Tibial nerve (tissue), 4 donors: ENCODE measurements at regions not wholly inside any gene's neighbourhood (a gene's known extent, or its start where the extent isn't known, plus 50 kb on each side); places are given as distances from the start of the nearest gene placed in this dataset.

Source experiments
- DNase-seq, 2 donors: peaks; one replicate each; pipeline ENCODE4 v3.0.0-alpha.2; 2019; ENCODE audit warnings: low spot score in 2 of 2
- H3K27ac ChIP-seq, 4 donors: fragments of 200-600 bp; sonication (generic) in 3 of 4; one replicate each; pipeline ENCODE4 v1.5.1; 2017 to 2019; ENCODE audit warnings: mild to moderate bottlenecking in 1 of 4
- H3K27me3 ChIP-seq, 2 donors: fragments of 200-600 bp; sonication (generic) in 1 of 2; one replicate each; pipeline versions ENCODE4 v1.5.1 to v1.6.0; 2017 to 2019
- H3K36me3 ChIP-seq, 3 donors: fragments of 200-600 bp; sonication (generic); one replicate each; pipeline ENCODE4 v1.5.1; 2018 to 2019
- H3K4me1 ChIP-seq, 4 donors: fragments of 200-600 bp; sonication (generic) in 3 of 4; one replicate each; pipeline ENCODE4 v1.5.1; 2017 to 2019
- H3K4me3 ChIP-seq, 4 donors: fragments of 200-600 bp; sonication (generic) in 3 of 4; one replicate each; pipeline ENCODE4 v1.5.1; 2017 to 2019; ENCODE audit warnings: mild to moderate bottlenecking in 1 of 4, moderate library complexity in 1 of 4
- H3K9me3 ChIP-seq, 4 donors: fragments of 200-600 bp; sonication (generic) in 3 of 4; one replicate each; pipeline ENCODE4 v1.5.1; 2017 to 2019
- EP300 ChIP-seq, 2 donors: sonication (generic); formaldehyde crosslinking; IDR thresholded peaks; one replicate each; pipeline ENCODE4 v1.6.1; 2017; ENCODE audit warnings: antibody characterized with exemption in 2 of 2, mild to moderate bottlenecking in 1 of 2
- POLR2A ChIP-seq, 2 donors: fragments of 450-650 bp; IDR thresholded peaks; one replicate each; pipeline ENCODE4 v1.6.1; 2017; ENCODE audit warnings: antibody characterized with exemption in 2 of 2, mild to moderate bottlenecking in 2 of 2, moderate library complexity in 2 of 2
- WGBS, 2 donors: methylation state at CpG; one replicate each; pipeline ENCODE4 v1.1.5; 2018; 5-methylcytosine and 5-hydroxymethylcytosine counted together
- TF ChIP-seq, protein P1 (sequence below), 5 experiments: fragments of 200-600 bp in 3 of 5; fragments of 450-650 bp in 2 of 5; sonication (generic) in 3 of 5; IDR thresholded peaks; one replicate each; pipeline ENCODE4 v1.5.1; 2016 to 2019; ENCODE audit warnings: antibody characterized with exemption in 5 of 5, mild to moderate bottlenecking in 3 of 5, moderate library complexity in 2 of 5

DNA sequence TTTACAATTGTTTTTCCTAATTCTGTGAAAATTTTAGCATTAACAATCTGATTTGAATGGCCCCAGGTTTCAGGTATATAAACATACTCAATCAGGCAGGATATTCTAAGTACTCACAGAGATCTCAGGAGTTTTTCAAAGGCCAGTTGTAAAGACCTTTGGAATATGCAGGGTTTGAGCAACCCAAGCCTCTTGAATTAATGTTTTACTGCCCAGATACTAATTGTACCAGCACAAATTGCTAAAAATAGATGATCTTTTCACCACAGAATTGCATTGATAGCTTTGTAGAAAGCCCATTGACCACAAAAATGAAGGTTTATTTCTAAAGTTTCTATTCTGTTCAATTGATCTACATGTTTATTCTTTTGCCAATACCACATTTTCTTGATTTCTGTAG lies 186.5 kb downstream of the OSTF1 start:
- Histone ChIP-seq H3K27ac (no peak overlapping the region), H3K4me3 (no peak overlapping the region), H3K9me3 (peaks cover 0 to 9% (median 2%) of the 10 kb centered on the region in 4 donors), H3K27me3 (no peaks in the 10 kb centered on the region), H3K36me3 (no peaks in the 10 kb centered on the region), H3K4me1 (no peaks in the 10 kb centered on the region)
- TF ChIP-seq, protein P1, sequence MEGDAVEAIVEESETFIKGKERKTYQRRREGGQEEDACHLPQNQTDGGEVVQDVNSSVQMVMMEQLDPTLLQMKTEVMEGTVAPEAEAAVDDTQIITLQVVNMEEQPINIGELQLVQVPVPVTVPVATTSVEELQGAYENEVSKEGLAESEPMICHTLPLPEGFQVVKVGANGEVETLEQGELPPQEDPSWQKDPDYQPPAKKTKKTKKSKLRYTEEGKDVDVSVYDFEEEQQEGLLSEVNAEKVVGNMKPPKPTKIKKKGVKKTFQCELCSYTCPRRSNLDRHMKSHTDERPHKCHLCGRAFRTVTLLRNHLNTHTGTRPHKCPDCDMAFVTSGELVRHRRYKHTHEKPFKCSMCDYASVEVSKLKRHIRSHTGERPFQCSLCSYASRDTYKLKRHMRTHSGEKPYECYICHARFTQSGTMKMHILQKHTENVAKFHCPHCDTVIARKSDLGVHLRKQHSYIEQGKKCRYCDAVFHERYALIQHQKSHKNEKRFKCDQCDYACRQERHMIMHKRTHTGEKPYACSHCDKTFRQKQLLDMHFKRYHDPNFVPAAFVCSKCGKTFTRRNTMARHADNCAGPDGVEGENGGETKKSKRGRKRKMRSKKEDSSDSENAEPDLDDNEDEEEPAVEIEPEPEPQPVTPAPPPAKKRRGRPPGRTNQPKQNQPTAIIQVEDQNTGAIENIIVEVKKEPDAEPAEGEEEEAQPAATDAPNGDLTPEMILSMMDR (IDR thresholded peaks at IDR 0.05): no peak
- TF ChIP-seq POLR2A (IDR thresholded peaks at IDR 0.05): no peak
- TF ChIP-seq EP300 (IDR thresholded peaks at IDR 0.05): no peak
- DNase-seq: no peak

GRCh38 chr9:75282047-75282446 lies 193.7 kb downstream of the OSTF1 start:
- no peaks in the 10 kb centered on the region for H3K36me3 ChIP-seq
- H3K4me3 ChIP-seq: no peak overlapping the region
- no peak for TF ChIP-seq POLR2A (IDR thresholded peaks at IDR 0.05)
- H3K27ac ChIP-seq: no peak overlapping the region
- no peaks in the 10 kb centered on the region for H3K27me3 ChIP-seq
- H3K4me1 ChIP-seq: no peaks in the 10 kb centered on the region
- H3K9me3 ChIP-seq: peaks cover 0 to 17% (median 0%) of the 10 kb centered on the region in 4 donors
- 96 to 100% methylated on average over 1 of the region's 1 CpG for WGBS, 2 donors
- DNase-seq: no peak

- Histone ChIP-seq H3K27me3 (no peaks in the 10 kb centered on the region), H3K36me3 (no peaks in the 10 kb centered on the region), H3K9me3 (peaks cover 0 to 12% (median 0%) of the 10 kb centered on the region in 4 donors), H3K4me1 (no peaks in the 10 kb centered on the region), H3K27ac (no peak overlapping the region), H3K4me3 (no peak overlapping the region)
- no peak for DNase-seq
- TF ChIP-seq EP300 (IDR thresholded peaks at IDR 0.05) (no peak), POLR2A (IDR thresholded peaks at IDR 0.05) (no peak)
- TF ChIP-seq, protein P1 (IDR thresholded peaks at IDR 0.05): no peak
Observed at GRCh38 chr9:75289332-75289731, 201.0 kb downstream of the OSTF1 start.

GRCh38 chr9:75299324-75299723 lies 211.0 kb downstream of the OSTF1 start:
- TF ChIP-seq POLR2A (IDR thresholded peaks at IDR 0.05) (no peak), EP300 (IDR thresholded peaks at IDR 0.05) (no peak)
- TF ChIP-seq, protein P1 (IDR thresholded peaks at IDR 0.05): no peak
- 90 to 91% methylated on average over 2 of the region's 2 CpGs for WGBS, 2 donors

GRCh38 chr9:75333624-75334023 lies 245.3 kb downstream of the OSTF1 start:
- Histone ChIP-seq H3K27me3 (no peaks in the 10 kb centered on the region), H3K9me3 (peaks cover 0 to 5% (median 0%) of the 10 kb centered on the region in 4 donors), H3K4me3 (no peak overlapping the region), H3K4me1 (no peaks in the 10 kb centered on the region), H3K36me3 (no peaks in the 10 kb centered on the region), H3K27ac (no peak overlapping the region)
- DNase-seq: no peak
- 76 to 86% methylated on average over 2 of the region's 2 CpGs for WGBS, 2 donors
- TF ChIP-seq EP300 (IDR thresholded peaks at IDR 0.05) (no peak), POLR2A (IDR thresholded peaks at IDR 0.05) (no peak)
- TF ChIP-seq, protein P1 (IDR thresholded peaks at IDR 0.05): peak in 4 of 5 experiments; percentile 18 to 66 (median 26)

More at GRCh38 chr9:75299324-75299723, 211.0 kb downstream of the OSTF1 start:
- H3K36me3 ChIP-seq: no peaks in the 10 kb centered on the region
- DNase-seq: no peak
- peaks cover 0 to 9% (median 0%) of the 10 kb centered on the region in 4 donors for H3K9me3 ChIP-seq
- no peaks in the 10 kb centered on the region for H3K27me3 ChIP-seq
- H3K4me1 ChIP-seq: no peaks in the 10 kb centered on the region
- no peak overlapping the region for H3K4me3 ChIP-seq
- H3K27ac ChIP-seq: no peak overlapping the region

DNA sequence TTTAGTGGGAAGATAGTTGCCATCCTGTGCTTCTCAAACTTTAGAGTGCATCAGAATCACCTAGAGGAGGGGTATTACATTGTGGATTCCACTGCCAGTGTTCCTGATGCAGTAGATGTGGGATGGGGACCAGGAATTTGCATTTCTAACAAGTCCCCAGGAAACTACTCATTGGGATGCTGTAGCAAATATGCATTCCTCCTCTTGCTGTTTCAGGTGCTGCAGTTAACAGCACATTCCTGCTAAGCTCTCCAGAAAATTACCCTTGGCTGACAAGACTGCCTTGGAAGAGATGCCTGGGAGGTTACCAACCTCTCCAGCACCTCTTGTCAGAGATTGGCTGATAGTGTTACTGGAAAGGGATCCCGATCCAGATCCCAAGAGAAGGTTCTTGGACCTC lies 270.5 kb downstream of the OSTF1 start:
- DNase-seq: no peak
- TF ChIP-seq, protein P1 (IDR thresholded peaks at IDR 0.05): no peak
- no peak for TF ChIP-seq EP300 (IDR thresholded peaks at IDR 0.05)
- no peak overlapping the region for H3K27ac ChIP-seq
- WGBS, 2 donors: 41 to 47% methylated on average over 1 of the region's 1 CpG
- no peaks in the 10 kb centered on the region for H3K36me3 ChIP-seq
- no peaks in the 10 kb centered on the region for H3K4me1 ChIP-seq
- H3K27me3 ChIP-seq: no peaks in the 10 kb centered on the region
- H3K4me3 ChIP-seq: no peak overlapping the region
- peaks cover 0 to 13% (median 0%) of the 10 kb centered on the region in 4 donors for H3K9me3 ChIP-seq
